ENCODE measurements at regions not wholly inside any gene's neighbourhood (a gene's known extent, or its start where the extent isn't known, plus 50 kb on each side); places are given as distances from the start of the nearest gene placed in this dataset.
A peak's percentile ranks its signal among the peaks of the same experiment; 100 is the strongest.

- TF ChIP-seq, protein P1, sequence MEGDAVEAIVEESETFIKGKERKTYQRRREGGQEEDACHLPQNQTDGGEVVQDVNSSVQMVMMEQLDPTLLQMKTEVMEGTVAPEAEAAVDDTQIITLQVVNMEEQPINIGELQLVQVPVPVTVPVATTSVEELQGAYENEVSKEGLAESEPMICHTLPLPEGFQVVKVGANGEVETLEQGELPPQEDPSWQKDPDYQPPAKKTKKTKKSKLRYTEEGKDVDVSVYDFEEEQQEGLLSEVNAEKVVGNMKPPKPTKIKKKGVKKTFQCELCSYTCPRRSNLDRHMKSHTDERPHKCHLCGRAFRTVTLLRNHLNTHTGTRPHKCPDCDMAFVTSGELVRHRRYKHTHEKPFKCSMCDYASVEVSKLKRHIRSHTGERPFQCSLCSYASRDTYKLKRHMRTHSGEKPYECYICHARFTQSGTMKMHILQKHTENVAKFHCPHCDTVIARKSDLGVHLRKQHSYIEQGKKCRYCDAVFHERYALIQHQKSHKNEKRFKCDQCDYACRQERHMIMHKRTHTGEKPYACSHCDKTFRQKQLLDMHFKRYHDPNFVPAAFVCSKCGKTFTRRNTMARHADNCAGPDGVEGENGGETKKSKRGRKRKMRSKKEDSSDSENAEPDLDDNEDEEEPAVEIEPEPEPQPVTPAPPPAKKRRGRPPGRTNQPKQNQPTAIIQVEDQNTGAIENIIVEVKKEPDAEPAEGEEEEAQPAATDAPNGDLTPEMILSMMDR (IDR thresholded peaks at IDR 0.05) = no peak
- peak; percentile 50 for DNase-seq
- Mint-ChIP-seq H3K4me3 (no peak overlapping the region), H3K27me3 (ENCODE audit: insufficient read depth) (peaks cover 22% of the 10 kb centered on the region), H3K27ac (no peak overlapping the region), H3K9me3 (no peaks in the 10 kb centered on the region), H3K36me3 (ENCODE audit: low read depth) (no peaks in the 10 kb centered on the region), H3K4me1 (ENCODE audit: low read depth) (peaks cover 8% of the 10 kb centered on the region; the same call in 1 of the 2 replicates)
Observed at GRCh38 chr16:22614271-22614947, 103.7 kb downstream of the NPIPB5 start.

GRCh38 chr16:22618842-22619241 lies 108.2 kb downstream of the NPIPB5 start:
- no peak overlapping the region for H3K27ac Mint-ChIP-seq
- H3K27me3 Mint-ChIP-seq (ENCODE audit: insufficient read depth) = peaks cover 29% of the 10 kb centered on the region
- no peaks in the 10 kb centered on the region for H3K36me3 Mint-ChIP-seq (ENCODE audit: low read depth)
- H3K4me1 Mint-ChIP-seq (ENCODE audit: low read depth) = peaks cover 8% of the 10 kb centered on the region; the same call in 1 of the 2 replicates
- no peak for DNase-seq
- H3K9me3 Mint-ChIP-seq = no peaks in the 10 kb centered on the region
- TF ChIP-seq, protein P1 (IDR thresholded peaks at IDR 0.05) = no peak
- H3K4me3 Mint-ChIP-seq = no peak overlapping the region

DNA sequence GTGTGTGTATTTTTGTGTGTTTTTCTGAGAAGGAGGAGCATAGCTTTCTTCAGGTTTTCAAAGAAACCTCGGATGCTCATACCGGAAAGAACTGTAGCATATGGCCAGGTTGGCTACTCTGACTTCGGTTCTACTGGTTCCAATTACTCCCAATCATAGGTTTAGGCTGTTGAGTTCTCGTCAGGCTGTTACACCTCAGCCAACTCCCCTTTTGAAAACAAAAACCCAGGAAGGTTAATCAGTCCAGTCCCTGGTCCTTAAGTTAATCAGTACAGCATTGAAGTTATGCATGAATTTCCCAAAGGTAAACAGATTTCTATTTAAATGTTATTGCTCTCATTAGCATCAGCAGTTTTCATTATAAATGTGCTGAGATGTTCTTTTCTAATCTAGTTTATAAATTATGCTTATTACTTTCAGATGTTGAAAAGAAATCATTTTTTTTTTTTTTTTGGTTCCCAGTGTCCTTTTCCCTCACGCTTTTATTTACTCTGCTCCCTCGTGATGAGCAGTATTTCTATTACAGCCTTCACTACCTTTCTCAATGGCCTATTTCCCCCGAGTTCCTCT lies 111.0 kb downstream of the NPIPB5 start:
- Mint-ChIP-seq H3K27me3 (ENCODE audit: insufficient read depth) (peaks cover 20% of the 10 kb centered on the region), H3K36me3 (ENCODE audit: low read depth) (no peaks in the 10 kb centered on the region), H3K4me3 (no peak overlapping the region), H3K4me1 (ENCODE audit: low read depth) (no peaks in the 10 kb centered on the region), H3K27ac (no peak overlapping the region), H3K9me3 (no peaks in the 10 kb centered on the region)
- no peak for DNase-seq
- TF ChIP-seq, protein P1 (IDR thresholded peaks at IDR 0.05) = no peak

DNA sequence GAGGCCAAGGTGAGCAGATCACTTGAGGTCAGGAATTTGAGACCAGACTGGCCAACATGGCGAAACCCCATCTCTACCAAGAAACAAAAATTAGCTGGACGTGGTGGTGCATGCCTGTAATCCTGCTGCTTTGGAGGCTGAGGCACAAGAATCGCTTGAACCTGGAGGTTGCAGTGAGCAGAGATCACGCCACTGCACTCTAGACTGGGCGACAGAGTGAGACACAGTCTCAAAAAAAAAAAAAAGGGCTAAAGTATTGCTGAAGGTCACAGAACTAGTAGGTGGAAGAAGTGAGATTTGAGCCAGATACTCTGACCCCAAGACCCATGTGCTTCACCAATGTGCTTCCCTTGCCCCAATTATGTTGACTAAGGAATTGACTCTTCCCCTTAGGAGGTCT lies 112.0 kb downstream of the NPIPB5 start:
- Mint-ChIP-seq H3K4me1 (ENCODE audit: low read depth) (no peaks in the 10 kb centered on the region), H3K36me3 (ENCODE audit: low read depth) (no peaks in the 10 kb centered on the region), H3K4me3 (no peak overlapping the region), H3K27ac (no peak overlapping the region), H3K27me3 (ENCODE audit: insufficient read depth) (peaks cover 17% of the 10 kb centered on the region), H3K9me3 (no peaks in the 10 kb centered on the region)
- no peak for DNase-seq
- TF ChIP-seq, protein P1 (IDR thresholded peaks at IDR 0.05) = no peak

DNA sequence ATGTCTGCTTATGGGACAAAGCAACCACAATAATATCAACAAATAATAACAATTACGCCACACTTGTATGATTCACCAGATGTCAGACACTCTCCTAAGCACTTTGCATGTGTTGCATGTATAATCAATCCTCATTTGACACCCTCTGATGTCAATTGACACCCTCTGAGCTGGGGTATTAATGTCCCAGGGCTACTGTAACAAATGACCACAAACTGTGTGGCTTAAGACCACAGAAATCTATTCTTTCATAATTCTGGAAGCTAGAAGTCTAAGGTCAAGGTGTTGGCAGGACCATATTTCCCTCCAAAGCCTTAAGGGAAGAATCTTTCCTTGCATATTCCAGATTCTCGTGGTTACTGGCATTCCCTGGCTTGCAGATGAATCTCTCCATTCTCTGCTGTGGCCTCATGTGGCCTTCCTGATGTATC lies 112.7 kb downstream of the NPIPB5 start:
- H3K9me3 Mint-ChIP-seq = no peaks in the 10 kb centered on the region
- TF ChIP-seq, protein P1 (IDR thresholded peaks at IDR 0.05) = no peak
- no peak overlapping the region for H3K4me3 Mint-ChIP-seq
- no peaks in the 10 kb centered on the region for H3K36me3 Mint-ChIP-seq (ENCODE audit: low read depth)
- H3K27me3 Mint-ChIP-seq (ENCODE audit: insufficient read depth) = peaks cover 11% of the 10 kb centered on the region
- H3K27ac Mint-ChIP-seq = no peak overlapping the region
- DNase-seq = peak; percentile 49
- H3K4me1 Mint-ChIP-seq (ENCODE audit: low read depth) = no peaks in the 10 kb centered on the region

Measured in HFFc6 (cell line).